Activated CD4-positive, alpha-beta memory T cell treated with anti-CD3 and anti-CD28 coated beads for 36 hours (primary cell): ENCODE measurements at regions not wholly inside any gene's neighbourhood (a gene's known extent, or its start where the extent isn't known, plus 50 kb on each side); places are given as distances from the start of the nearest gene placed in this dataset.
"Not testable (repeated sequence)": the region's sequence is repeated elsewhere in the genome, so short reads cannot be mapped to it uniquely, and the experiment has no call there.

ENCODE experiments used
- CTCF ChIA-PET: fragments of 350-600 bp; sonication (Branson Sonifier 250); formaldehyde crosslinking; loops from one replicate; lab custom pipeline; 2021; ENCODE audit warnings: antibody characterized with exemption, inconsistent platforms; lab: Charles Lee
- POLR2A ChIA-PET: fragments of 350-600 bp; sonication (Branson Sonifier 250); formaldehyde crosslinking; loops from one replicate; lab custom pipeline; 2021; ENCODE audit warnings: antibody characterized with exemption; lab: Charles Lee
- DNase-seq: peaks from one replicate; pipeline ENCODE4 v3.0.0-alpha.2; 2020
- H3K27ac Mint-ChIP-seq: one replicate; pipeline ENCODE4 v1.8.0; 2021; ENCODE audit warnings: mixed read lengths
- H3K27me3 Mint-ChIP-seq: one replicate; pipeline ENCODE4 v1.8.0; 2021; ENCODE audit warnings: mixed read lengths
- H3K36me3 Mint-ChIP-seq: one replicate; pipeline ENCODE4 v1.8.0; 2021; ENCODE audit warnings: mixed read lengths
- H3K4me1 Mint-ChIP-seq: one replicate; pipeline ENCODE4 v1.8.0; 2021; ENCODE audit warnings: low read depth, mixed read lengths
- H3K4me3 Mint-ChIP-seq: one replicate; pipeline ENCODE4 v1.8.0; 2021; ENCODE audit warnings: mild to moderate bottlenecking, mixed read lengths
- H3K9me3 Mint-ChIP-seq: one replicate; pipeline ENCODE4 v1.8.0; 2021; ENCODE audit warnings: mixed read lengths
- intact Hi-C: fragments of 100-400 bp; cut with micrococcal nuclease; formaldehyde crosslinking; loops from one replicate; pipeline ENCODE4 v1.15.1; 2023

DNA sequence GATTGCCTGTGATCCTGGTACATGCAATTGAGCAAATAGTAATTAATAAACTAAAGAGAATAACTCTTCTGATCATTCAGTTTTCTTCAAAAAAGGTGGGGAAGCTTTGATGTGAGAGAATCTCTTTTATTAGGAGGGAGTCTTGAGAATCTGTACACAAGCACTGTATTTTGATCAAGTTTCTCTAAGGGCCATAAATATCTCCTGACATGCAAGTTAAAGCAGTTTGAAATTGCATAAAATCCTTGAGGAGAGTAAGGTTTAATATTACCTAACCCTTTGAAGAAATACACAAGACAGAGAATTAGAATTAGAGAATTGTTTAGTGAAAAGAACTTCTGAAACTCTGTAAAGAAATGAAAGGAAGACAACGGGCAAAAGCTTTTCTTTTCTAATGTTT lies 326.9 kb downstream of the FAT4 start:
- DNase-seq = no peak
- Mint-ChIP-seq H3K27me3 (no peaks in the 10 kb centered on the region), H3K36me3 (no peaks in the 10 kb centered on the region), H3K9me3 (peaks cover 5% of the 10 kb centered on the region), H3K4me3 (no peak overlapping the region), H3K27ac (no peak overlapping the region), H3K4me1 (no peaks in the 10 kb centered on the region)
- ChIA-PET POLR2A (no interaction called here), CTCF (no interaction called here)
- intact Hi-C loops = no loop called here

DNA sequence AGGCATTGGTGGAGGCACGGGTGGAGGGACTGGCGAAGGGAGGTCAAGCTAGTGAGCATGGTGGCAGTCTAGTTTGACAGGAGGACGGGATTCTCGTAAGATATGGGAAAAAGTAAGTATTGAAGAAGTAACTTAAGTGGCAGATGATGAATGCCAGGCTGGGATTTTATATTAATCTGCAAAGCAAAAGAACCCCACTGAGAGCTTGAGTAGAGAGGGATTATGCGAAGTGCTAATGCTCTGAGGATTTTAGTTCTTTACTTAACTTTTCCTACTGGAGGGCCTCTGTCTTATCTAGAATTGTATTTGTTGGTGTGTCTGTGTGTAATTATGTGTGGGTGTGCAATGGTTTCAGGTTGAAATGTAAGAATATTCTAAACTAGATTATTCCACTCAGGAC lies 327.9 kb downstream of the FAT4 start:
- Mint-ChIP-seq H3K27me3 (no peaks in the 10 kb centered on the region), H3K36me3 (no peaks in the 10 kb centered on the region), H3K9me3 (peaks cover 3% of the 10 kb centered on the region), H3K4me1 (no peaks in the 10 kb centered on the region), H3K4me3 (no peak overlapping the region), H3K27ac (no peak overlapping the region)
- no peak for DNase-seq
- CTCF ChIA-PET = no interaction called here
- intact Hi-C loops = no loop called here
- POLR2A ChIA-PET = no interaction called here

DNA sequence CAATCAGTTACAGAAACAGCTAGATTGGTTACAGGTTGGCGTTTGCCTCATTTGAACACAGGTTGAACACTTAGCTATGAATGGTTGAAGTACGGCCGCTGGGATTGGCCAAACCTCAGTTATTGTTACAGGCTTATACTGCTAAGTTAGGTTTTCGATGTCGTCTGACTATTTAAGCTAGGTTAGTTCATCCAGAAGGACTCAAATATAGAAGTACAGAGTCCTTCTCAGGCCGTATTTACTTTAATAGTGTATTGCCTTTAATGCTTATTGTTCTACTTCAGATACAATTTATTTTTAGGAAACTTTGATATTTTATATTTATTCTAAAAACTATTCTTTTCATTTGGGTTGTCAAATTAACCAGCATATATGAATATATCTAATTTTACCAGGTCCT lies 334.7 kb downstream of the FAT4 start:
- intact Hi-C loops = no loop called here
- Mint-ChIP-seq H3K36me3 (no peaks in the 10 kb centered on the region), H3K27me3 (no peaks in the 10 kb centered on the region), H3K4me3 (no peak overlapping the region), H3K9me3 (peaks cover 5% of the 10 kb centered on the region), H3K27ac (no peak overlapping the region), H3K4me1 (no peaks in the 10 kb centered on the region)
- ChIA-PET CTCF (no interaction called here), POLR2A (no interaction called here)
- DNase-seq = no peak

DNA sequence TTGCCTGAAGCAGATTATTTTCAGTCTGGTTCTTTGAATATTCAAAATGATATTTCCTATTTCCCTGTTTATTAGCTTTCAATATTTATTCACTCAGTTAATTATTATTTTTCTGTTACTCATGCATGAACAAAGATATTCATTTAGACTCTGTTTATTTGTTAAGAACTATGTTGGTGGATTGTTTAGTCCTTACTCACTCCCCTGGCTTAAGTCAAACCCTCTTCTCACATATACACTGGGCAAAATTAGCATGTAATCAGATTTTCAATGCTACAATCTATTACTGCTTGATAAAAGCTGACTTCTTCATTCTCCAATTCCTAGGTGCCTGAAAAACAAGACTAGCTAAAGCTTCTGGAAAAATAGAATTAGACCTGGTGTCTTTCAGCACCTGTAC lies 335.8 kb downstream of the FAT4 start:
- no peaks in the 10 kb centered on the region for H3K4me1 Mint-ChIP-seq
- no peaks in the 10 kb centered on the region for H3K27me3 Mint-ChIP-seq
- no peak overlapping the region for H3K4me3 Mint-ChIP-seq
- H3K36me3 Mint-ChIP-seq = no peaks in the 10 kb centered on the region
- ChIA-PET POLR2A (no interaction called here), CTCF (no interaction called here)
- no peak overlapping the region for H3K27ac Mint-ChIP-seq
- intact Hi-C loops = no loop called here
- peaks cover 5% of the 10 kb centered on the region for H3K9me3 Mint-ChIP-seq
- DNase-seq = no peak

DNA sequence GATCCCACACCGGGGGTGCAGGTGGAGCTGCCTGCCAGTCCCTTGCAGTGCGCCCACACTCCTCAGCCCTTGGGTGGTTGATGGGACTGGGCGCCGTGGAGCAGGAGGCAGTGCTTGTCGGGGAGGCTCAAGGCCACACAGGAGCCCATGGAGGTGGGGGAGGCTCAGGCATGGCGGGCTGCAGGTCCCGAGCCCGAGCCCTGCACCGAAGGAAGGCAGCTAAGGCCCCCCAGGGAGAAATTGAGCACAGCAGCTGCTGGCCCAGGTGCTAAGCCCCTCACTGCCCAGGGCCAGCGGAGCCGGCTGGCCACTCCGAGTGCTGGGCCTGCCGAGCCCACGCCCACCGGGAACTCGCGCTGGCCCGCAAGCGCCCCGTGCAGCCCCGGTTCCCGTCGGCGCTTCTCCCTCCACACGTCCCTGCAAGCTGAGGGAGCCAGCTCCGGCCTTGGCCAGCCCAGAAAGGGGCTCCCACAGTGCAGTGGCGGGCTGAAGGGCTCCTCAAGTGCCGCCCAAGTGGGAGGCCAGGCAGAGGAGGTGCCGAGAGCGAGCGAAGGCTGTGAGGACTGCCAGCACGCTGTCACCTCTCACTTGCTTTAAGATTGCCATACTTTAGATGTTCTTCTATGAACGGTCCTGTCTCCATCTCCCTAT lies 337.1 kb downstream of the FAT4 start:
- POLR2A ChIA-PET, H3K4me3 Mint-ChIP-seq, H3K27me3 Mint-ChIP-seq, DNase-seq, CTCF ChIA-PET, H3K27ac Mint-ChIP-seq, H3K9me3 Mint-ChIP-seq, intact Hi-C loops, H3K36me3 Mint-ChIP-seq, H3K4me1 Mint-ChIP-seq: not testable (repeated sequence)

DNA sequence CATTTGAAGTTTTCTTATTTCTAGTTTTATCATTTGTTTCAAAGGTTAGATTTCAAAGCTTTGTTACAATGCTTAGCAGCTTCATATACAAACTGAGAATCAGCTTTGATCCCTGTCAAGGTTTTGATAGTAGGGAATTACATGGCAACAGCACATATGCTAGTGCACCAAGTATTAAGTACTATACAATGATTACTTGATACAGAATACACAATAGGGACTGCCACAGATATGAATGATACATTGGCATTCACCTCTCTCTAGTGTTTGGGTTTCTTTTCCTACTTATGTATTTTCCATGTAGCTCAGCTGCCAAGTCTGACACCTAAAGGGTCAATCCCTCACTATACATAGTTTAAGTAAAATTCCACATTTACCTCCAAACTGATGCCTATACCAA lies 344.0 kb downstream of the FAT4 start:
- POLR2A ChIA-PET = no interaction called here
- Mint-ChIP-seq H3K4me1 (no peaks in the 10 kb centered on the region), H3K27me3 (no peaks in the 10 kb centered on the region), H3K36me3 (no peaks in the 10 kb centered on the region), H3K4me3 (no peak overlapping the region), H3K27ac (no peak overlapping the region), H3K9me3 (no peaks in the 10 kb centered on the region)
- intact Hi-C loops = no loop called here
- CTCF ChIA-PET = no interaction called here
- no peak for DNase-seq

DNA sequence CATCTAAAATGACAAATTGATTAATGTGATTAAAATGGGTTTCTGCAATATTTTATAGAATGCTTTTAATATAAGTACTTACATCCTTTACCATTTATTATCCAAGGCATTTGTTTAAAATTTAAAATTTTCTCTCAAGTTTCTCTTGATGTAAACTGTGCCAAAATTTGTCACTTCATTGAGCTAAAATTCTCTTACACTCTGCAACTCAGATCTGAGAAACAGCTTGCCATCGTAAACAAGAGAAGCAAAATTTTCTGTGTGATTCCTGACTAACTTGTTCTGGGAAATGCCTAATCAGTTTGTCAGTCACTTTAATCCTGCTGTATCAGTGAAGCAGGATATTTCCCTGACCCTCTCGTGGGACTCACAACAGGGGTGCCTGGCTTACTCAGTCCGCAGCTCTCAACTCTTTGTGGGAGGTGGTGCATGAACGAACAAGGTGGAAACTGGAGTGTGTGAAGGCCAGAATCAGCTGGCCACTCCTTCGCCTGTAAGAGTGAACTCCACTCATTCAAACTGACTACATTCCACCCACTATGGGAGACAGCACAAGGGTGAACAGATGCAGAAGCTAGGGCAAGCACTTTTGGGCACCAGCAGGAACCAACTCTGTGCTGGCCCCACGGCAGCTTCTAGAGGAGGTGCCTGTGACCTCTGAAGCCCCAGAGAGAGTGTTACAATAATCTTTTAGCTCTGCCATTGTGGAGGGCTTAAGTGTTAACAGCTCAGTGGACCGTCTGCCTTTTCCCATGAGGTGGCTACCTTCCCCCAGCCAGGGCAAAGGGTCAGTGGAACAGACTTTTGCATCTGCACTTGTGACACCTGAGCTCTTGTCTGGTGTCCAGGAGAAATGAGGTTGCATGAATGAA lies 349.4 kb downstream of the FAT4 start:
- H3K36me3 Mint-ChIP-seq = no peaks in the 10 kb centered on the region
- H3K9me3 Mint-ChIP-seq = peaks cover 2% of the 10 kb centered on the region
- intact Hi-C loops = no loop called here
- no peak overlapping the region for H3K4me3 Mint-ChIP-seq
- ChIA-PET CTCF (no interaction called here), POLR2A (no interaction called here)
- DNase-seq = no peak
- H3K27ac Mint-ChIP-seq = no peak overlapping the region
- no peaks in the 10 kb centered on the region for H3K27me3 Mint-ChIP-seq
- no peaks in the 10 kb centered on the region for H3K4me1 Mint-ChIP-seq

DNA sequence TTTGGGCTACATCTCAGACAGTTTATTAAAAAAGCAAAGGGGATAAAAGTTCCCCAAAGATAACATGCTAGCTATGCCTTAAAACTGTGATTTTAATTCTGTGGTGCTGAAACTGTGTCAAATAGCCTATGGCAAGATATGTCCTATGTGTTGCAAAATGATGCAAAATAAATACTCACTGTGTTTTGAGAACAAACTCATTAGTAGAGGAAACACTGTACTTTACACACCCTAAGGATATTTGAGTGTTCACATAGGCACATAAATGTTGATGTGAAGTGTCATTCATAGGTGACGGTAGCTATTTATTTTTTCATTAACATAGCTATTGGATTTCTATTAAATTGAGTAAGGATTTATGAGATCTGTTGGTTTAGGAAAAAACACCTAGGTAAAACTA lies 351.9 kb downstream of the FAT4 start:
- H3K36me3 Mint-ChIP-seq = no peaks in the 10 kb centered on the region
- ChIA-PET CTCF (no interaction called here), POLR2A (no interaction called here)
- H3K27ac Mint-ChIP-seq = no peak overlapping the region
- peaks cover 2% of the 10 kb centered on the region for H3K9me3 Mint-ChIP-seq
- no peak for DNase-seq
- H3K27me3 Mint-ChIP-seq = no peaks in the 10 kb centered on the region
- intact Hi-C loops = no loop called here
- H3K4me1 Mint-ChIP-seq = no peaks in the 10 kb centered on the region
- H3K4me3 Mint-ChIP-seq = no peak overlapping the region

DNA sequence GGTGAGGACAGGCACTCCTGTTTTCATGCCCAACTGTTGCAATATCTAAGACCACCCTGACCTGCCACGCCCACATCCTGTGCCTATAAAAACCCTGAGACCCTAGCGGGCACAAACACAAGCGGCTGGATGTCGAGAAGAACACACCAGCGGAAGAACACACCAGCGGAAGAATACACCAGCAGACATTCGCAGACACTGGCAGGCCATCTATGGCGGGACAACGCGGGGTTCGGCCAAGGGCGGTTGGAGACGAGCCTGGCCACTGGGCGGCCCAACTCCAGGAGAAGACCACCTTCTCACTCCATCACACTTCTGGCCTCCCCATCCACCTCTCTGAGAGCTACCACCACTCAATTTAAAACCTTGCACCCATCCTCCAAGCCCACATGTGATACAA lies 361.4 kb downstream of the FAT4 start:
- no peak overlapping the region for H3K27ac Mint-ChIP-seq
- no peak for DNase-seq
- no peaks in the 10 kb centered on the region for H3K36me3 Mint-ChIP-seq
- ChIA-PET CTCF (no interaction called here), POLR2A (no interaction called here)
- intact Hi-C loops = no loop called here
- H3K4me1 Mint-ChIP-seq = no peaks in the 10 kb centered on the region
- H3K4me3 Mint-ChIP-seq = no peak overlapping the region
- H3K27me3 Mint-ChIP-seq = no peaks in the 10 kb centered on the region
- peaks cover 2% of the 10 kb centered on the region for H3K9me3 Mint-ChIP-seq

DNA sequence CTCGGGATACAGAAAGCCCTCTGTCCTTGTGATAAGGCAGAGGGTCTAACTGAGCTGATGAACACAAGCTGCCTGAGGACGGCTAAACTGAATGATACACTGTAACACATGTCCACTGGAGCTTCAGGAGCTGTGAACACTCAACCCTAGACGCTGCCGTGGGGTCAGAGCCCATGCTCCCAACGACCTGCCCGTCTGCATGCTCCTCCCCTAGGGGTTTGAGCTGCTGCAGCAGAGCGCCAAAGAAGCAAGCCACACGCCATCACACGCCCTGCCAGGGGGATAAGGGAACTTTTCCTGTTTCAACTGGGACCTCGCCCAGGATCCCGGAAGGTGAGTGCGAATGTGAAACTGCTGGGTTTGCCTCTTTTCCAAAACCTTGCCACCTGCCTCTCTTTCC lies 361.8 kb downstream of the FAT4 start:
- Mint-ChIP-seq H3K9me3 (peaks cover 2% of the 10 kb centered on the region), H3K27ac (no peak overlapping the region), H3K36me3 (no peaks in the 10 kb centered on the region), H3K4me1 (no peaks in the 10 kb centered on the region), H3K4me3 (no peak overlapping the region), H3K27me3 (no peaks in the 10 kb centered on the region)
- ChIA-PET CTCF (no interaction called here), POLR2A (no interaction called here)
- no peak for DNase-seq
- intact Hi-C loops = no loop called here

DNA sequence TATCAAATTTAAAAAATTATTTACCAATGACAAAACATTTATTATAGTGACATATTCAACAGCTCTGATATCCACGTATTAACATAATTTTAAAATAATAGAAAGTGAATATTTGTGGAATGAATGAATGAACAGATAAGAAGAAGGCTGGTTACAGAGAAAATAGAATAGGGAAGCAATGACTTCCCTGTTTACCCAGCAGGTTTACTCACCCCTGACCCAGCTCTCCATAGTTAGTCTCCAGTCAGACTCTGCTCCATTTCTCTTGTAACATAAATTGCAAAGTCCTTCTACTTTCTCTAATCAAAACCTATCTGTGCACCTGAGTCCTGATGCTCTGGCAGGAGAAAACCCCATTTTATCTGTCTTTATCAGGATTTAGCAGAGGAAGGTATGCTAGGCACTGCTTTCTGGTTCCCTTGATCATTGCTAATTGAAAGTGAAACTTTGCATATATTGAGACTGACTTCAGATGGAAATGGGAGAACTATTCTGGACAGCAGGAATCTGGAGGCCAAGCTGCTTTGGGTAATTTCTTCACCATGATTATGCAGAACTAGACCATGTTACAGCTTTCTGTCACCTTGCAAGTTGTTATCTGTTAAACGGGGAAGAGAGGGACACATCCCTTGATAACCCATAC lies 363.0 kb downstream of the FAT4 start:
- Mint-ChIP-seq H3K36me3 (no peaks in the 10 kb centered on the region), H3K27me3 (no peaks in the 10 kb centered on the region), H3K4me1 (no peaks in the 10 kb centered on the region), H3K4me3 (no peak overlapping the region), H3K9me3 (peaks cover 2% of the 10 kb centered on the region), H3K27ac (no peak overlapping the region)
- CTCF ChIA-PET = no interaction called here
- DNase-seq = no peak
- intact Hi-C loops = no loop called here
- POLR2A ChIA-PET = no interaction called here

DNA sequence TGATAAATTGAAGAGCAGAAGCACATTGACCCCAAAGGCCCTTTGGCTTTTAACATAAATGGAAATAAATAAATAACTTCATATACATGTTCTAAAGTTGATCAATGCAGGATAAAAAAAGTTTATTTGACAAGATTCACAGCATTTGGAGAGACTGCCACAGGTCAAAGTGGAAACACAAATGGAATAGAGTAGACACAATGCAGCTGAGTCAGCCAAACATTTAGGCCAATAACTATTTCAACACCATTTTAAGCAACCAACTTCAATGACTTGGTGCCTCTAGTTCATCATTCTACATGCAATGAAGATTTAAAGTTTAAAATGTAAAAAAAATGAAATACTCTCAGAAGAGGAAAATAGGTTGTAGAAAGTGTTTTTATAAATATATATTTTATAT lies 365.2 kb downstream of the FAT4 start:
- Mint-ChIP-seq H3K4me1 (no peaks in the 10 kb centered on the region), H3K27ac (no peak overlapping the region), H3K9me3 (peaks cover 2% of the 10 kb centered on the region), H3K36me3 (no peaks in the 10 kb centered on the region), H3K27me3 (no peaks in the 10 kb centered on the region), H3K4me3 (no peak overlapping the region)
- intact Hi-C loops = no loop called here
- ChIA-PET POLR2A (no interaction called here), CTCF (no interaction called here)
- DNase-seq = no peak

DNA sequence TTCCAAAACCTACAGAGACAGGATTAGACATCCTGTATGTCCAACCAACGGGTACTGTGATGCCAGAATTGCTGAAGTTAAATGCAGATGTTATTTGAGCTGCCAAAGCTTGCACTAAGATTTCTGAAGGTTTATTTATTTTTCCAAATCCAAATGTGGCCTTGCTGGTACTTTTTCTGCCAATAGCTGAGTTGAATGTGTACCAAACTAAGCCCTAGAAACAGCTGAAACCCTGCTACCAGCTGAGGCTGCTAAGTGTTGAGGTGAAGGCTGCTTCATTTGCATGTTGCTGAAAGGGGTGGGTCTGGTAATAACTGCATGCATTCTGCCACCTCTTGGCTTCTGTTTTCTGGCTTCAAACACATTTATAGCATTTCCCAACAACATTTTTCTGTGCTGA lies 366.5 kb downstream of the FAT4 start:
- H3K36me3 Mint-ChIP-seq = no peaks in the 10 kb centered on the region
- DNase-seq = no peak
- intact Hi-C loops = no loop called here
- H3K27me3 Mint-ChIP-seq = no peaks in the 10 kb centered on the region
- no peak overlapping the region for H3K27ac Mint-ChIP-seq
- H3K4me3 Mint-ChIP-seq = no peak overlapping the region
- ChIA-PET POLR2A (no interaction called here), CTCF (no interaction called here)
- H3K9me3 Mint-ChIP-seq = no peaks in the 10 kb centered on the region
- no peaks in the 10 kb centered on the region for H3K4me1 Mint-ChIP-seq
